Ishikawa (cell line): ENCODE measurements at regions not wholly inside any gene's neighbourhood (a gene's known extent, or its start where the extent isn't known, plus 50 kb on each side); places are given as distances from the start of the nearest gene placed in this dataset.
A peak's percentile ranks its signal among the peaks of the same experiment; 100 is the strongest.

Source experiments
- CEBPB ChIP-seq: IDR thresholded peaks from 2 replicates; pipeline ENCODE4 v1.6.1; 2012
- CREB1 ChIP-seq: IDR thresholded peaks from 2 replicates; pipeline ENCODE4 v1.6.1; 2012; ENCODE audit warnings: low read depth
- EGR1 ChIP-seq: IDR thresholded peaks from 2 replicates; pipeline ENCODE4 v1.6.1; 2012
- EP300 ChIP-seq: IDR thresholded peaks from 2 replicates; pipeline ENCODE4 v1.6.1; 2012; ENCODE audit warnings: borderline replicate concordance
- FOXM1 ChIP-seq: IDR thresholded peaks from 2 replicates; pipeline ENCODE4 v1.6.1; 2012; ENCODE audit warnings: low read depth, borderline replicate concordance
- NFIC ChIP-seq: IDR thresholded peaks from 2 replicates; pipeline ENCODE4 v1.6.1; 2012
- RAD21 ChIP-seq: IDR thresholded peaks from 2 replicates; pipeline ENCODE4 v1.6.1; 2012; ENCODE audit warnings: low read depth
- TAF1 ChIP-seq: IDR thresholded peaks from 2 replicates; pipeline ENCODE4 v1.6.1; 2012; ENCODE audit warnings: low read depth, mild to moderate bottlenecking
- TCF12 ChIP-seq: IDR thresholded peaks from 2 replicates; pipeline ENCODE4 v1.6.1; 2012; ENCODE audit warnings: low read depth
- TEAD4 ChIP-seq: IDR thresholded peaks from 2 replicates; pipeline ENCODE4 v1.6.1; 2012
- YY1 ChIP-seq: IDR thresholded peaks from 2 replicates; pipeline ENCODE4 v1.6.1; 2012; ENCODE audit warnings: low read depth
- ZBTB7A ChIP-seq: IDR thresholded peaks from 2 replicates; pipeline ENCODE4 v1.6.1; 2012; ENCODE audit warnings: low read depth
- TF ChIP-seq, protein P1 (sequence below): IDR thresholded peaks from 2 replicates; pipeline ENCODE4 v1.6.1; 2012; ENCODE audit warnings: low read depth, mild to moderate bottlenecking
- TF ChIP-seq, protein P2 (sequence below): IDR thresholded peaks from 2 replicates; pipeline ENCODE4 v1.6.1; 2012
- TF ChIP-seq, protein P3 (sequence below): IDR thresholded peaks from 2 replicates; pipeline ENCODE4 v1.6.1; 2012

DNA sequence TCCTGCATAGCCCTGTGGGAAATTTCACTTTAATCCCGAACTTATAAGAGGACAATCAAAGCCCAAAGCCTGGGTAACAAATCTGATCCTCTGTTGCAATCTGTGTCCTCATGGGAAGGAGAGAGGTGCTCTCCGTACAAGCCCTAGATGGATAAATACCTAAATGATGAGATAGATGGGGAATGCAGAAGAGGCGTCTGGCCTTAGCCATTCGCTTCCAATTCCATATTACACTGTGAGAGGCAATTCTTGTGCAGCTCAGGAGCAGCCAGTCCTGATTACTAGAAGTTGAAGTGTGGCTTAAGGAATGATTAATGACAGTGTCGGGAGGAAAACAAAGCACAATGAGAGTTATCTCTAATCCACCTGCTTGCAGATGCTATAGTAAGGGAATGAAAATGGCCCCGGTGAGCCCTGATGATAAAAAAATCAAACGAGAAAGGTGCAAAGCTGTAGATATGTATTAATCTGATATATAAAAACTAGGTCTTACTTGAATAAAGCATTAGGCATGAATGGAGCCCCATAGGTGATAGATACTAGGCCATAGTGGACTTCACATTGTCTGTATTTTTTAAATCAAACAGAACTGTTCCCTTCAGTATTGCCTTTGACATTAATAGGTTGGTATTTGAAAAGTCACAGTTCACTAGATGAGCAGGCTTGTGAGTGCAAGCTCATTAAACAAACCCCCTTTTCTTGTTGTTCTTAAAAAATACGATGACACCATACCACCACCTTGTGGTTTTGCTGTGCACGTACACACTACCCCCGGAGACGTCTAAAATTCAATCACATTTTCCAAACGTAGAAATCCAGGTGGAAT lies 54.2 kb upstream of the TMCO5A start:
- TF ChIP-seq RAD21 (peak; percentile 59), EGR1 (no peak)

DNA sequence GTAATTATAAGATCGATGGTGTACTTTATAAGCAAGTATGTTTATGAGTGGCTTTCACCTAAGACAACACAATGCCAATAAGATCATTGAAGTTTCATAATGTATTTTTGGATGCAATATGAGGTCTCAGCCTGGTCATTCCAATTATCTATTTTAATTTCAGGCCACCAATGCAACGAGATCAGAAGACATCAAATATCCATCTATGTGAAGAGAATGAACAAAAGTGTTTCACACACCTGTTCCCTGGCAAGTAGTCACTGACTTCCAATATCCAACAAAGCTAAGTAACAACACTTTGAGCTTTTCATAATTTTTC lies 53.6 kb upstream of the TMCO5A start:
- TF ChIP-seq CEBPB (no peak), EGR1 (no peak), TCF12 (no peak)
- TF ChIP-seq, protein P1, sequence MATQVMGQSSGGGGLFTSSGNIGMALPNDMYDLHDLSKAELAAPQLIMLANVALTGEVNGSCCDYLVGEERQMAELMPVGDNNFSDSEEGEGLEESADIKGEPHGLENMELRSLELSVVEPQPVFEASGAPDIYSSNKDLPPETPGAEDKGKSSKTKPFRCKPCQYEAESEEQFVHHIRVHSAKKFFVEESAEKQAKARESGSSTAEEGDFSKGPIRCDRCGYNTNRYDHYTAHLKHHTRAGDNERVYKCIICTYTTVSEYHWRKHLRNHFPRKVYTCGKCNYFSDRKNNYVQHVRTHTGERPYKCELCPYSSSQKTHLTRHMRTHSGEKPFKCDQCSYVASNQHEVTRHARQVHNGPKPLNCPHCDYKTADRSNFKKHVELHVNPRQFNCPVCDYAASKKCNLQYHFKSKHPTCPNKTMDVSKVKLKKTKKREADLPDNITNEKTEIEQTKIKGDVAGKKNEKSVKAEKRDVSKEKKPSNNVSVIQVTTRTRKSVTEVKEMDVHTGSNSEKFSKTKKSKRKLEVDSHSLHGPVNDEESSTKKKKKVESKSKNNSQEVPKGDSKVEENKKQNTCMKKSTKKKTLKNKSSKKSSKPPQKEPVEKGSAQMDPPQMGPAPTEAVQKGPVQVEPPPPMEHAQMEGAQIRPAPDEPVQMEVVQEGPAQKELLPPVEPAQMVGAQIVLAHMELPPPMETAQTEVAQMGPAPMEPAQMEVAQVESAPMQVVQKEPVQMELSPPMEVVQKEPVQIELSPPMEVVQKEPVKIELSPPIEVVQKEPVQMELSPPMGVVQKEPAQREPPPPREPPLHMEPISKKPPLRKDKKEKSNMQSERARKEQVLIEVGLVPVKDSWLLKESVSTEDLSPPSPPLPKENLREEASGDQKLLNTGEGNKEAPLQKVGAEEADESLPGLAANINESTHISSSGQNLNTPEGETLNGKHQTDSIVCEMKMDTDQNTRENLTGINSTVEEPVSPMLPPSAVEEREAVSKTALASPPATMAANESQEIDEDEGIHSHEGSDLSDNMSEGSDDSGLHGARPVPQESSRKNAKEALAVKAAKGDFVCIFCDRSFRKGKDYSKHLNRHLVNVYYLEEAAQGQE, result no peak

DNA sequence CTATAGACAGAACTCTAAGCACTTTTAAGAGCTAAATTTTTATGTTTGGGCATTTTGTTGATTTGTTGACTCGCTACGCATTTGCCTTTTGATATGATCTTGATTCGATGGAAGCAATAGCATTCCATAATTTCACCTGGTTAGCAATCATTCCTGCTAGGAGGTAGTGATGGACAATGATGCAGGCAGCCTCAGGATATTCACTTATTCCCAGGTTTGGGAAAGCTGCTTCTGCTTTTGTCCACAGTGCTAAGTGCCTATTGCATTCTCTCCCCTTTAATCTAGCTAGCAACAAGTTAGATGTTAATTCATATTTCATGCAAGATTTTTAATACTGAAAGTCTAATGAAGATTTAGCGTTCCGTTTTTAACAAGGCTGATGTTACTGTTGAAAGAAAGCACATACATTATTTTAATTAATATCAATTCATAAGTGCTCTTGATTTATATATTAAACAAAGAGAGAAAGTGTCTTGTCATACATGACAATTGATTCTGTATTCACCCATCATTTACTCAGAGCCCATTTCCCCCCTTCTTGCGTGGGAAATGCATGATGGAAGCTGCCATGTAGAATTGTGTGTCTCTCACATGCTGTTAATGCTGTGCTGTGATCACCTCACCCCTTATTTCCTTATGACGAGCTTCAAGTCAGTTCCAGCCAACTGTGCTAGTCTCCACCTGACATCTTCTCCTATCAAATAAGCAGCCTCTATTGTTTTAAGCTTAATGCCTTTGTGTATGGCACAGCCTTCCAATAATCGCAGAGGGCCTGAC lies 53.0 kb upstream of the TMCO5A start:
- TF ChIP-seq EGR1 (no peak), NFIC (no peak), TEAD4 (no peak), CEBPB (no peak), RAD21 (no peak), FOXM1 (no peak), EP300 (no peak), TCF12 (no peak), ZBTB7A (no peak), CREB1 (no peak), YY1 (no peak), TAF1 (no peak)
- TF ChIP-seq, protein P1, result no peak
- TF ChIP-seq, protein P2, sequence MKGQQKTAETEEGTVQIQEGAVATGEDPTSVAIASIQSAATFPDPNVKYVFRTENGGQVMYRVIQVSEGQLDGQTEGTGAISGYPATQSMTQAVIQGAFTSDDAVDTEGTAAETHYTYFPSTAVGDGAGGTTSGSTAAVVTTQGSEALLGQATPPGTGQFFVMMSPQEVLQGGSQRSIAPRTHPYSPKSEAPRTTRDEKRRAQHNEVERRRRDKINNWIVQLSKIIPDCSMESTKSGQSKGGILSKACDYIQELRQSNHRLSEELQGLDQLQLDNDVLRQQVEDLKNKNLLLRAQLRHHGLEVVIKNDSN, result no peak
- TF ChIP-seq, protein P3, sequence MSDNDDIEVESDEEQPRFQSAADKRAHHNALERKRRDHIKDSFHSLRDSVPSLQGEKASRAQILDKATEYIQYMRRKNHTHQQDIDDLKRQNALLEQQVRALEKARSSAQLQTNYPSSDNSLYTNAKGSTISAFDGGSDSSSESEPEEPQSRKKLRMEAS, result no peak

DNA sequence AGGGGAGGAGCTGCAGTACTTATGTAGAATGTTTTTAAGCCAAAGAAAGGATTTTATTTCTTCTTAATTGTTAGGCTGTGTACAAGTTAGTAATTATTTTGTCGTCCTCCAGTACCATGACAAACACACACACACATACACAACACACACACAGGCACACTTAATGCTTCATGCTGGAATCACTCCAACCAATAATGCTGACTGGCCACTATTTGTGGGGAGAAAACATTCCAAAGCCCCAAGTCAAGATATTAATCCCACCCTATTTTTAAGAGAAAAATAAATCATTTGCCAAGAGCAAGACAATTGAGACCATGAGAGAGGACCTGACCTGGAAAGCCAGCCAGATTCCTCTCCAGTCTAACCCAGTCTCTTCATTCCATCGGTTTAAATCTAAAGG lies 51.8 kb upstream of the TMCO5A start:
- TF ChIP-seq EGR1, result no peak
- TF ChIP-seq EP300, result no peak
- no peak for TF ChIP-seq TEAD4
- TF ChIP-seq TAF1, result no peak
- TF ChIP-seq, protein P2, result no peak
- TF ChIP-seq NFIC, result no peak
- no peak for TF ChIP-seq CREB1
- no peak for TF ChIP-seq RAD21
- TF ChIP-seq, protein P1, result no peak
- TF ChIP-seq FOXM1, result no peak
- TF ChIP-seq ZBTB7A, result no peak
- TF ChIP-seq CEBPB, result no peak
- TF ChIP-seq, protein P3, result no peak
- no peak for TF ChIP-seq YY1
- TF ChIP-seq TCF12, result no peak
